ENCODE measurements at regions not wholly inside any gene's neighbourhood (a gene's known extent, or its start where the extent isn't known, plus 50 kb on each side); places are given as distances from the start of the nearest gene placed in this dataset.

GRCh38 chr18:75358928-75359327 lies 68.6 kb downstream of the SMIM21 start:
- Histone ChIP-seq H3K27ac (no peak overlapping the region), H3K9me3 (no peaks in the 10 kb centered on the region), H3K4me1 (no peaks in the 10 kb centered on the region), H3K27me3 (ENCODE audit: low read depth) (no peaks in the 10 kb centered on the region), H3K4me3 (no peak overlapping the region), H3K36me3 (no peaks in the 10 kb centered on the region)
- intact Hi-C loops (cut with DNase I), result no loop called here
- TF ChIP-seq CTCF (IDR thresholded peaks at IDR 0.05), result no peak
- DNase-seq, result no peak
- no peak for ATAC-seq

- no peak overlapping the region for H3K4me3 ChIP-seq
- ATAC-seq (no peak), DNase-seq (no peak)
- H3K36me3 ChIP-seq, result no peaks in the 10 kb centered on the region
- H3K9me3 ChIP-seq, result peaks cover 7% of the 10 kb centered on the region
- H3K27me3 ChIP-seq (ENCODE audit: low read depth), result no peaks in the 10 kb centered on the region
- intact Hi-C loops (cut with DNase I), result no loop called here
- no peaks in the 10 kb centered on the region for H3K4me1 ChIP-seq
- TF ChIP-seq CTCF (IDR thresholded peaks at IDR 0.05), result no peak
- H3K27ac ChIP-seq, result no peak overlapping the region
Observed at GRCh38 chr18:75353357-75353756, 74.1 kb downstream of the SMIM21 start.

- Histone ChIP-seq H3K27ac (no peak overlapping the region), H3K4me3 (no peak overlapping the region), H3K9me3 (peaks cover 7% of the 10 kb centered on the region), H3K36me3 (no peaks in the 10 kb centered on the region), H3K27me3 (ENCODE audit: low read depth) (no peaks in the 10 kb centered on the region), H3K4me1 (no peaks in the 10 kb centered on the region)
- DNase-seq (no peak), ATAC-seq (no peak)
- no peak for TF ChIP-seq CTCF (IDR thresholded peaks at IDR 0.05)
- intact Hi-C loops (cut with DNase I), result no loop called here
Observed at GRCh38 chr18:75351409-75351808, 76.1 kb downstream of the SMIM21 start.

GRCh38 chr18:75350857-75351256 lies 76.6 kb downstream of the SMIM21 start:
- H3K27me3 ChIP-seq (ENCODE audit: low read depth), result no peaks in the 10 kb centered on the region
- intact Hi-C loops (cut with DNase I), result no loop called here
- no peak overlapping the region for H3K27ac ChIP-seq
- no peak for ATAC-seq
- DNase-seq, result no peak
- peaks cover 7% of the 10 kb centered on the region for H3K9me3 ChIP-seq
- no peak overlapping the region for H3K4me3 ChIP-seq
- H3K4me1 ChIP-seq, result no peaks in the 10 kb centered on the region
- no peaks in the 10 kb centered on the region for H3K36me3 ChIP-seq
- TF ChIP-seq CTCF (IDR thresholded peaks at IDR 0.05), result no peak

- no peaks in the 10 kb centered on the region for H3K4me1 ChIP-seq
- ATAC-seq, result no peak
- peaks cover 7% of the 10 kb centered on the region for H3K9me3 ChIP-seq
- no peak for DNase-seq
- intact Hi-C loops (cut with DNase I), result no loop called here
- no peak overlapping the region for H3K4me3 ChIP-seq
- H3K36me3 ChIP-seq, result no peaks in the 10 kb centered on the region
- TF ChIP-seq CTCF (IDR thresholded peaks at IDR 0.05), result no peak
- no peak overlapping the region for H3K27ac ChIP-seq
- no peaks in the 10 kb centered on the region for H3K27me3 ChIP-seq (ENCODE audit: low read depth)
Observed at GRCh38 chr18:75350512-75350839, 77.0 kb downstream of the SMIM21 start.
